Glutamatergic neuron (in vitro differentiated cells): ENCODE measurements at regions not wholly inside any gene's neighbourhood (a gene's known extent, or its start where the extent isn't known, plus 50 kb on each side); places are given as distances from the start of the nearest gene placed in this dataset.

Source experiments
- DNase-seq: peaks from one replicate; pipeline ENCODE4 v3.0.0; 2022
- H3K27ac Mint-ChIP-seq: one replicate; pipeline ENCODE4 v1.8.0; 2020; ENCODE audit warnings: mild to moderate bottlenecking, mixed read lengths, inconsistent platforms; ENCODE audit not compliant: unreplicated experiment
- H3K27me3 Mint-ChIP-seq: one replicate; pipeline ENCODE4 v1.8.0; 2020; ENCODE audit warnings: mild to moderate bottlenecking, moderate library complexity, mixed read lengths, inconsistent platforms; ENCODE audit not compliant: unreplicated experiment
- H3K36me3 Mint-ChIP-seq: one replicate; pipeline ENCODE4 v1.8.0; 2020; ENCODE audit warnings: mild to moderate bottlenecking, mixed read lengths, inconsistent platforms; ENCODE audit not compliant: unreplicated experiment
- H3K4me1 Mint-ChIP-seq: one replicate; pipeline ENCODE4 v1.8.0; 2020; ENCODE audit warnings: mild to moderate bottlenecking, low read depth, mixed read lengths, inconsistent platforms; ENCODE audit not compliant: unreplicated experiment
- H3K4me3 Mint-ChIP-seq: one replicate; pipeline ENCODE4 v1.8.0; 2020; ENCODE audit warnings: mild to moderate bottlenecking, mixed read lengths, inconsistent platforms; ENCODE audit not compliant: unreplicated experiment
- H3K9me3 Mint-ChIP-seq: one replicate; pipeline ENCODE4 v1.8.0; 2020; ENCODE audit warnings: mild to moderate bottlenecking, moderate library complexity, mixed read lengths, inconsistent platforms; ENCODE audit not compliant: unreplicated experiment
- CTCF ChIP-seq: fragments of 200-600 bp; sonication (generic); IDR thresholded peaks from one replicate; pipeline ENCODE4 v1.5.0; 2021; ENCODE audit not compliant: partially characterized antibody, unreplicated experiment

DNA sequence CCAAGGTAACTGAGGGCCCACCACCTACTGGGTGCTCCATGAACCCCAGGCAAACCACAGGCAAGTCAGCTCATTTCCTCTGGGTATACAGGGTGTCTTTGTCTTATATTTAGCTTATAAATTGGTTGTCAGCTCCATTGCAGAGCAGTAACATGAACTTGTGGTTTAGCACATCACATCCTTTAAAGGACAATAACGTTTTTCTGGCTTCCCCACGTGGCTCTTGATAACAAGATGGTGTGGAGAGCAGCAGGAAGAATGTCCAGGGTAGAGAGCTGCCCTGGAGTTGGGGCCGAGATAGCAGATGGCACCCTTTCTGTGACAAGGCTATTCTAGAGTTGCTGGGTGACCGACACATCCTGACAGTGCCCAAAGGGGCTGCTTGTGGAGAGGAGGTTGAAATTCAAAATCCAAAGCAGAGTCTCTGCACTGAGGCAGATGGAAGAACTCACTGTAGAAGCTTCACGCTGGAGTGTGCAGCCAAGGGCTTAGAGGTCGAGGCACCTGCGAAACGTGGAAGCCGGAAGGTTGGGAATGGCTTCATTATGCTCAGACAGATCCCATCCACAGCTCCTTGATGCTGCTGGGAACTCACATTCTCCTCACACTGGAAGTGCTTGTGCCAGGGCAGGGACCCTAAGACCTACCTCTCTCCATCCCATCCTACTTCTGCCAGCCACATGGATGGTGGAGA, 133.0 kb upstream of the FRY start:
- DNase-seq: no peak
- peak overlapping the region; percentile 20 for H3K27ac Mint-ChIP-seq
- no peak for TF ChIP-seq CTCF
- H3K27me3 Mint-ChIP-seq: peaks cover 2% of the 10 kb centered on the region
- H3K9me3 Mint-ChIP-seq: peaks cover 9% of the 10 kb centered on the region
- peaks cover 15% of the 10 kb centered on the region for H3K4me1 Mint-ChIP-seq
- no peak overlapping the region for H3K4me3 Mint-ChIP-seq
- peaks cover 17% of the 10 kb centered on the region for H3K36me3 Mint-ChIP-seq

GRCh38 chr13:31901985-31902384, 129.6 kb upstream of the FRY start:
- Mint-ChIP-seq H3K36me3 (peaks cover 17% of the 10 kb centered on the region), H3K4me3 (no peak overlapping the region), H3K27ac (no peak overlapping the region), H3K9me3 (peaks cover 7% of the 10 kb centered on the region), H3K4me1 (peaks cover 5% of the 10 kb centered on the region), H3K27me3 (peaks cover 2% of the 10 kb centered on the region)
- no peak for TF ChIP-seq CTCF
- DNase-seq: no peak

DNA sequence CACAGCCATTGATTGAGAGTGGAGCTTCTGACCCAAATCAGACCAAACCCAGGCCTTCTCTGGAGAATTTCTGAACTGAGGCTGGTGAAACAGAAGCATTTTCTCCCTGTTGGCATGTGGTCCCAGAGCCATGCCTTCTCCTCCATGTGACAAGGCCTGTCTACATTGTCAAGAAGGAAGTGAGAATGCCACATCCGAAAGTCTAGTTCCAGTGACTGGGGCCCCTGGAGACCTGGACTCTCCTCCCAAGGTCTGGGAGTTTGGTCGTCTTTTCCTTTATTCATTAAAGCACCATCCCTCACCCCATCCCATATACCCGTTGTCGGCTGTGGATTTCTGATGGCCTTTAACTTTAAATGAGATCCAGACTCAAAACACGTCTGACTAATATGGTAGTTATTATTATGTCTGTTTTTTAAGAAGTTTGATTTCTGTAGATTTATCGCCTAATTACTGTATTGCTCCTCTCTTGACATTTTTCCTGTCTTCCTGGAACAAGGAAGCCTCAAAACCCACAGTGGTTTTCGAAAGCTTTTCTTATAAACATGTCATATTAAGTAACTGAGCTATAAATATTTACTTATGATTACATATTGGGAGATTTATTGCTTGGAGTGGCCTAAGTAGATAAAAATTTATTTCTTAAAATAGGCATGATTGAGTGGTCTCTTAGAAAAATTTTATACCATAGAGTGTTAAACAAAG, 128.3 kb upstream of the FRY start:
- no peak overlapping the region for H3K4me3 Mint-ChIP-seq
- TF ChIP-seq CTCF: no peak
- peaks cover 7% of the 10 kb centered on the region for H3K9me3 Mint-ChIP-seq
- peaks cover 17% of the 10 kb centered on the region for H3K36me3 Mint-ChIP-seq
- H3K4me1 Mint-ChIP-seq: peaks cover 3% of the 10 kb centered on the region
- no peak for DNase-seq
- H3K27ac Mint-ChIP-seq: no peak overlapping the region
- H3K27me3 Mint-ChIP-seq: peaks cover 2% of the 10 kb centered on the region

DNA sequence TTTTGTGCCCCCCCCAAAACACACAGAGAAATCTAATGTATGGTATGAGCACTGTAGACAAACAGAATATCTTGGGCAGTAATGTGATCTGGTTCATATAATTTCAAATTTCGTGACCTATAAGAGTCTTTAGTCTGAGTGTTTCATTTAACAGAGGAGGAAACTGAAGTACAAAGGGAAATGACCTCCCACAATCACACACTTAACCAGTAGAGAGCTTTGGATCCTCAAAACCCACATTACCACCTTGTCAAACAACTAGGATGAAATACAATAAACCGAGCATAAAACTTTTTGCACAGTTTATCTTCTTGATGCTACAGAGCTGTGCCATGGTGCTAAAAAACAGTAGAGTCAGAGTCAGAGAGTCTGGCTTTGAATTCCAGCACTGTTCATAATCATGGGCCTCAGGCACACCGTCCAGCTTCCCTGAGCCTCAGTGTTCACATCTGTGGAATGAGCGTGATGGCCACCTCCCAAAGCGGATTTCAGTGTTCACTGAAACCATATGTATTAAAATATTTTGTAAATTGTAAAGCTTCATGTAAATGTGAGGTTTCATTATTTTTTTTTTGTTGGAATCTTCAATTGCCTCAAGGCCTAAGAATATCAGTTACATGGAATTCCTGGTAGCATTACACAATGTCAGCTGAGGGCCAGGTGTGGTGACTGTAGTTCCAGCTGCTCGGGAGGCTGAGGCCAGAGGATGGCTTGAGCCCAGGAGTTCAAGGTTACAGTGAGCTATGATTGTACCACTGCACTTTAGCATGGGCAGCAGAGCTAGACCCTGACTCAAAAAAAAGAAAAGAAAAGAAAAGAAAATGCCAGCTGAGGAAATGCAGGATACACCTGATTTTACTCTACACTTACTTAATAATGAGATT, 126.4 kb upstream of the FRY start:
- H3K27ac Mint-ChIP-seq: no peak overlapping the region
- H3K4me3 Mint-ChIP-seq: no peak overlapping the region
- peaks cover 16% of the 10 kb centered on the region for H3K36me3 Mint-ChIP-seq
- H3K4me1 Mint-ChIP-seq: peaks cover 3% of the 10 kb centered on the region
- peaks cover 7% of the 10 kb centered on the region for H3K9me3 Mint-ChIP-seq
- TF ChIP-seq CTCF: no peak
- H3K27me3 Mint-ChIP-seq: peaks cover 2% of the 10 kb centered on the region
- no peak for DNase-seq
